Lung (tissue), 11 donors: ENCODE measurements at regions not wholly inside any gene's neighbourhood (a gene's known extent, or its start where the extent isn't known, plus 50 kb on each side); places are given as distances from the start of the nearest gene placed in this dataset.

ENCODE experiments used
- ATAC-seq: fragments of 200-7000 bp; cut with Tn5 transposase; one replicate; pipeline ENCODE4 v1.9.1; 2020; ENCODE audit warnings: moderate number of reproducible peaks; ENCODE audit not compliant: insufficient read depth, low FRiP score
- DNase-seq, 3 donors: peaks; one replicate each; pipeline ENCODE4 v3.0.0-alpha.2; 2013 to 2017
- H3K27ac ChIP-seq, 2 donors: one replicate each; pipeline ENCODE4 v1.5.1; 2013; ENCODE audit warnings: mild to moderate bottlenecking in 2 of 2, moderate library complexity in 2 of 2, control low read depth in 1 of 2, inconsistent platforms in 1 of 2, low read depth in 1 of 2, low read length in 1 of 2
- H3K27me3 ChIP-seq, 3 donors: one replicate each; pipeline ENCODE4 v1.5.1; 2013; ENCODE audit warnings: low read length in 2 of 3; ENCODE audit not compliant: control insufficient read depth in 3 of 3, insufficient read depth in 3 of 3
- H3K36me3 ChIP-seq, 4 donors: one replicate each; pipeline ENCODE4 v1.5.1; 2013; ENCODE audit warnings: low read length in 4 of 4, mild to moderate bottlenecking in 1 of 4, moderate library complexity in 1 of 4; ENCODE audit not compliant: control insufficient read depth in 4 of 4, insufficient read depth in 4 of 4
- H3K4me1 ChIP-seq, 5 donors: one replicate each; pipeline ENCODE4 v1.5.1; 2013; ENCODE audit warnings: low read length in 5 of 5, mild to moderate bottlenecking in 2 of 5, moderate library complexity in 1 of 5; ENCODE audit not compliant: control insufficient read depth in 5 of 5, insufficient read depth in 5 of 5
- H3K4me3 ChIP-seq: one replicate; pipeline ENCODE4 v1.5.1; 2013; ENCODE audit warnings: mild to moderate bottlenecking, control low read depth, moderate library complexity
- H3K9ac ChIP-seq, 2 donors: one replicate each; pipeline ENCODE4 v1.5.1; 2013; ENCODE audit warnings: low read length in 2 of 2, control low read depth in 1 of 2; ENCODE audit not compliant: insufficient read depth in 1 of 2
- H3K9me3 ChIP-seq, 4 donors: one replicate each; pipeline ENCODE4 v1.5.1; 2013; ENCODE audit warnings: low read length in 3 of 4, mild to moderate bottlenecking in 1 of 4, moderate library complexity in 1 of 4; ENCODE audit not compliant: control insufficient read depth in 4 of 4, insufficient read depth in 3 of 4
- WGBS, 2 donors: extraction: QIAGEN DNeasy Blood & Tissue Kit; methylation state at CpG; one replicate each; pipeline ENCODE4 v1.1.7; 2013; 5-methylcytosine and 5-hydroxymethylcytosine counted together
- TF ChIP-seq, protein P1 (sequence below): IDR thresholded peaks from 2 replicates; pipeline ENCODE4 v1.5.1; 2012; ENCODE audit warnings: mild to moderate bottlenecking; ENCODE audit errors: control extremely low read depth, extremely low read depth
- donor health status: control.
- donor health status: control.
- donor health status: Bipolar disorder and iron deficiency.
- donor health status: healthy.
- donor health status: DM: yes; HTN: yes; CAD: no.

GRCh38 chr16:26261621-26262020 is 569.9 kb downstream of the HS3ST4 start:
- Histone ChIP-seq H3K36me3 (no peaks in the 10 kb centered on the region), H3K27ac (no peak overlapping the region), H3K27me3 (no peaks in the 10 kb centered on the region), H3K9ac (no peak overlapping the region), H3K4me3 (no peak overlapping the region), H3K9me3 (no peaks in the 10 kb centered on the region), H3K4me1 (no peaks in the 10 kb centered on the region)
- DNase-seq (no peak), ATAC-seq (no peak)
- TF ChIP-seq, protein P1, sequence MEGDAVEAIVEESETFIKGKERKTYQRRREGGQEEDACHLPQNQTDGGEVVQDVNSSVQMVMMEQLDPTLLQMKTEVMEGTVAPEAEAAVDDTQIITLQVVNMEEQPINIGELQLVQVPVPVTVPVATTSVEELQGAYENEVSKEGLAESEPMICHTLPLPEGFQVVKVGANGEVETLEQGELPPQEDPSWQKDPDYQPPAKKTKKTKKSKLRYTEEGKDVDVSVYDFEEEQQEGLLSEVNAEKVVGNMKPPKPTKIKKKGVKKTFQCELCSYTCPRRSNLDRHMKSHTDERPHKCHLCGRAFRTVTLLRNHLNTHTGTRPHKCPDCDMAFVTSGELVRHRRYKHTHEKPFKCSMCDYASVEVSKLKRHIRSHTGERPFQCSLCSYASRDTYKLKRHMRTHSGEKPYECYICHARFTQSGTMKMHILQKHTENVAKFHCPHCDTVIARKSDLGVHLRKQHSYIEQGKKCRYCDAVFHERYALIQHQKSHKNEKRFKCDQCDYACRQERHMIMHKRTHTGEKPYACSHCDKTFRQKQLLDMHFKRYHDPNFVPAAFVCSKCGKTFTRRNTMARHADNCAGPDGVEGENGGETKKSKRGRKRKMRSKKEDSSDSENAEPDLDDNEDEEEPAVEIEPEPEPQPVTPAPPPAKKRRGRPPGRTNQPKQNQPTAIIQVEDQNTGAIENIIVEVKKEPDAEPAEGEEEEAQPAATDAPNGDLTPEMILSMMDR, result no peak
- 86 to 88% methylated on average over 2 of the region's 2 CpGs for WGBS, 2 donors

- TF ChIP-seq, protein P1, result no peak
- Histone ChIP-seq H3K4me3 (no peak overlapping the region), H3K9ac (no peak overlapping the region), H3K36me3 (no peaks in the 10 kb centered on the region), H3K9me3 (no peaks in the 10 kb centered on the region), H3K27me3 (no peaks in the 10 kb centered on the region), H3K27ac (no peak overlapping the region), H3K4me1 (no peaks in the 10 kb centered on the region)
- ATAC-seq (no peak), DNase-seq (no peak)
- 34 to 39% methylated on average over 2 of the region's 2 CpGs for WGBS, 2 donors
Observed at GRCh38 chr16:26263406-26263805, 571.6 kb downstream of the HS3ST4 start.

DNA sequence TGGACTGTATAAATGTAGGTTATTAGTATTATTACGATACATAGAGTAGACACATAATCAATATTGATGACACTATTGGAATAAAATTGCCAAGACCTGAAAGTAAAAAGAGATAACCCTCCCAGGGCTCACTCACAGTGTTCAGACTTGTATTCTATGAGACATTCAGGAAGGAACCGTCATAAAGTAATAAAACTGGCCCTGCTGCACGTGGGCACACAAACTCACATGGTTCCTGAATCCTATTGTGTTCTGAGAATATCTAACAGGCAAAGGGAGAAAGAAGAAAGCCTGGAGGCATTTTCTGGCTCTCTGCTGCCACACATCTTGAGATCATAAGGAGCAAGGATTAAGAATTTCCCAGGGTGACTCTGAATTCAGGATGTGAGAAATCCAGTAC is 575.9 kb downstream of the HS3ST4 start:
- 67 to 80% methylated on average over 3 of the region's 3 CpGs for WGBS, 2 donors
- no peak overlapping the region for H3K27ac ChIP-seq
- no peak overlapping the region for H3K9ac ChIP-seq
- TF ChIP-seq, protein P1, result no peak
- ATAC-seq (no peak), DNase-seq (no peak)
- H3K4me3 ChIP-seq, result no peak overlapping the region
- no peaks in the 10 kb centered on the region for H3K27me3 ChIP-seq
- H3K9me3 ChIP-seq, result no peaks in the 10 kb centered on the region
- H3K4me1 ChIP-seq, result no peaks in the 10 kb centered on the region
- H3K36me3 ChIP-seq, result no peaks in the 10 kb centered on the region

DNA sequence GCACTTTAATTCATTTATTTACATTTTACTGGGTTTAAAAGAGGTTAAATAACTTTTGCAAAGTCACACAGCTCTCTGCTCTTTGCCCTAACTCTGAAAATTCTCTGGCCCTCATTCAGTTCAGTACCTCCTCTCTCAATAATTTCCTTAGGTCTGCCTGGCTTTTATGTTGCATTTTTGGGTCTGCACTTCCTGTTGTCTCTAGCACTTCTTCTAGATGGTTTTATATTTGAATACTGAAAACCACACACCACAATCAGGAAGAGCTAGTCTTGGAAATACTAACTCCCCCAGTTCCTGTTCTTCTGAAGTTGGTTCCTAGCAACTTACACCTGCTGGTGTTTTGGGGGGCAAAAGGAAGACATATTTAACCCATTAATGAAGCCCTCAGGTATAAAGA is 577.9 kb downstream of the HS3ST4 start:
- Histone ChIP-seq H3K9me3 (no peaks in the 10 kb centered on the region), H3K36me3 (no peaks in the 10 kb centered on the region), H3K4me3 (no peak overlapping the region), H3K27me3 (no peaks in the 10 kb centered on the region), H3K9ac (no peak overlapping the region), H3K27ac (no peak overlapping the region), H3K4me1 (no peaks in the 10 kb centered on the region)
- ATAC-seq (no peak), DNase-seq (no peak)
- TF ChIP-seq, protein P1, result no peak
